HL-60 (cell line): ENCODE measurements at regions not wholly inside any gene's neighbourhood (a gene's known extent, or its start where the extent isn't known, plus 50 kb on each side); places are given as distances from the start of the nearest gene placed in this dataset.

Source experiments
- DNase-seq, 2 experiments: peaks; one replicate each; pipeline ENCODE4 v3.0.0-alpha.2; 2010 to 2020; ENCODE audit warnings: low read depth in 1 of 2, low spot score in 1 of 2
- H3K27ac ChIP-seq: fragments of 250-450 bp; sonication (Bioruptor Pico); replicated peaks from 2 replicates; pipeline ENCODE4 v1.5.1; 2020; ENCODE audit warnings: mild to moderate bottlenecking, moderate library complexity
- H3K27me3 ChIP-seq: fragments of 250-450 bp; sonication (Bioruptor Pico); 2 replicates; pipeline ENCODE4 v1.5.1; 2021; ENCODE audit warnings: mild to moderate bottlenecking, moderate library complexity; ENCODE audit not compliant: insufficient read depth, poor library complexity, severe bottlenecking
- H3K4me3 ChIP-seq: replicated peaks from 2 replicates; pipeline ENCODE4 v1.5.1; 2011; ENCODE audit warnings: mild to moderate bottlenecking, control low read depth, low read length; ENCODE audit not compliant: insufficient read depth
- CTCF ChIP-seq: IDR thresholded peaks from one replicate; pipeline ENCODE4 v1.5.1; 2011; ENCODE audit warnings: low read length, control low read depth, inconsistent platforms; ENCODE audit not compliant: insufficient read depth
- GABPA ChIP-seq: IDR thresholded peaks from 2 replicates; pipeline ENCODE4 v1.6.1; 2012; ENCODE audit warnings: low read depth
- POLR2AphosphoS5 ChIP-seq: IDR thresholded peaks from 2 replicates; pipeline ENCODE4 v1.6.1; 2012; ENCODE audit warnings: low read depth
- REST ChIP-seq: IDR thresholded peaks from 2 replicates; pipeline ENCODE4 v1.6.1; 2012; ENCODE audit warnings: low read depth; ENCODE audit not compliant: insufficient replicate concordance
- SPI1 ChIP-seq: IDR thresholded peaks from 2 replicates; pipeline ENCODE4 v1.6.1; 2012; ENCODE audit warnings: low read depth, mild to moderate bottlenecking, borderline replicate concordance

- TF ChIP-seq POLR2AphosphoS5, result no peak
Observed at GRCh38 chr2:103103678-103104077, 341.8 kb downstream of the TMEM182 start.

GRCh38 chr2:103119352-103119751 lies 357.5 kb downstream of the TMEM182 start:
- DNase-seq, result no peak
- TF ChIP-seq CTCF, result no peak
- Histone ChIP-seq H3K4me3 (no peak overlapping the region), H3K27me3 (no peaks in the 10 kb centered on the region), H3K27ac (no peak overlapping the region)

More at GRCh38 chr2:103103678-103104077, 341.8 kb downstream of the TMEM182 start:
- H3K27me3 ChIP-seq, result no peaks in the 10 kb centered on the region
- no peak for DNase-seq
- no peak overlapping the region for H3K4me3 ChIP-seq
- H3K27ac ChIP-seq, result no peak overlapping the region

- Histone ChIP-seq H3K4me3 (no peak overlapping the region), H3K27ac (no peak overlapping the region), H3K27me3 (no peaks in the 10 kb centered on the region)
- no peak for TF ChIP-seq REST
- TF ChIP-seq POLR2AphosphoS5, result no peak
- TF ChIP-seq SPI1, result no peak
- TF ChIP-seq CTCF, result no peak
- TF ChIP-seq GABPA, result no peak
- DNase-seq, result no peak
Observed at GRCh38 chr2:103121106-103121505, 359.3 kb downstream of the TMEM182 start.

GRCh38 chr2:103123516-103123915 lies 361.7 kb downstream of the TMEM182 start:
- no peak overlapping the region for H3K27ac ChIP-seq

More at GRCh38 chr2:103123516-103123915, 361.7 kb downstream of the TMEM182 start:
- Histone ChIP-seq H3K27me3 (no peaks in the 10 kb centered on the region), H3K4me3 (no peak overlapping the region)
- no peak for TF ChIP-seq POLR2AphosphoS5
- TF ChIP-seq GABPA, result no peak
- no peak for TF ChIP-seq SPI1
- no peak for TF ChIP-seq REST
- TF ChIP-seq CTCF, result no peak
- no peak for DNase-seq
